ENCODE measurements at regions not wholly inside any gene's neighbourhood (a gene's known extent, or its start where the extent isn't known, plus 50 kb on each side); places are given as distances from the start of the nearest gene placed in this dataset.
"Not testable (repeated sequence)": the region's sequence is repeated elsewhere in the genome, so short reads cannot be mapped to it uniquely, and the experiment has no call there.

DNA sequence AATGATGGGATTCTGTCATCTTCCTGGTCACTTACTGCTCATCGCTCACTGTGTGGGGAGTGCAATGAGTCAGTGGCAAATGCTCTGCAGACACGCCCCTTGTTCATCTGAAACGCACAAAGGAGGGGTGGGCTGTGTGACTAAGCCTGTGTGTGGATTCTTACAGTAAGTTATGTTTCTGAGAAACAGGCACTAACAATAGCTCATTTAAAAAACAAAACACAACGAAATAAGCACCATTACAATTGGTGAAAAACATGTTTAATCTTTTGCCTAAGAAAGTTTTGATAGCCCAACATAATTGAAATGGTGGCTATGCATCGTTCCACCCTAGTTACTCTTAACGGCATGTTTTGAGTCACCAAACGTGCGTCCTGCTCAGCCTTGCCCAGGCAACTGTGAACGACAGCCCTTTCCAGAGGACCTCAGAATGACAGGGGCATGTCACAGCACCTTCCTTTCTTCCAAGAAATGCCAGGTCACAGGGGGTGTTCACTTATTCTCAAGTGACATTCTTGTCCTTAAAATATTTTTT, 118.4 kb upstream of the SGK1 start:
- DNase-seq (ENCODE audit: low read depth in 2 of 2), result peak; percentile 85 to 99

DNA sequence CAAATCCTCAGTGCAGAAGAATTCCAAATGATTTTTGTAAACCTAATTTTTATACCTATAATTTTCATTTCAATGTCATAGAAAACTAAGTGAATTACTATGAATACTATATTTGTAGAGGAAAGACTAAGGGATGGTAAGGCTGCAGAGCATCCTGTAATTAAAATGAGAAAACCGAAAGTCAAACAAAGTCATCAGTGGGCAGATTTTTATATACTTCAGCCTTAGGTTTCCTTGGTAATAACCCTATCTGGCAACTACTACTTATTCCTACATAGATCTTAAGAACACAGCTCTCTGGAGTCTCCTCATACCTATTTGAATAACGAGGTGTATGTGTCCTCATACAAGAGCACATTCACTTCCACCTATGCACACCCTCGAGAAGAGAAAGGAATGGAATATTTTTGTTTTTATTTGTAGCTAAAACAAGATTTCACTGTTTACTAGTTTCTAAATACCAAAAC, 117.9 kb upstream of the SGK1 start:
- DNase-seq (ENCODE audit: low read depth in 2 of 2), result no peak

DNA sequence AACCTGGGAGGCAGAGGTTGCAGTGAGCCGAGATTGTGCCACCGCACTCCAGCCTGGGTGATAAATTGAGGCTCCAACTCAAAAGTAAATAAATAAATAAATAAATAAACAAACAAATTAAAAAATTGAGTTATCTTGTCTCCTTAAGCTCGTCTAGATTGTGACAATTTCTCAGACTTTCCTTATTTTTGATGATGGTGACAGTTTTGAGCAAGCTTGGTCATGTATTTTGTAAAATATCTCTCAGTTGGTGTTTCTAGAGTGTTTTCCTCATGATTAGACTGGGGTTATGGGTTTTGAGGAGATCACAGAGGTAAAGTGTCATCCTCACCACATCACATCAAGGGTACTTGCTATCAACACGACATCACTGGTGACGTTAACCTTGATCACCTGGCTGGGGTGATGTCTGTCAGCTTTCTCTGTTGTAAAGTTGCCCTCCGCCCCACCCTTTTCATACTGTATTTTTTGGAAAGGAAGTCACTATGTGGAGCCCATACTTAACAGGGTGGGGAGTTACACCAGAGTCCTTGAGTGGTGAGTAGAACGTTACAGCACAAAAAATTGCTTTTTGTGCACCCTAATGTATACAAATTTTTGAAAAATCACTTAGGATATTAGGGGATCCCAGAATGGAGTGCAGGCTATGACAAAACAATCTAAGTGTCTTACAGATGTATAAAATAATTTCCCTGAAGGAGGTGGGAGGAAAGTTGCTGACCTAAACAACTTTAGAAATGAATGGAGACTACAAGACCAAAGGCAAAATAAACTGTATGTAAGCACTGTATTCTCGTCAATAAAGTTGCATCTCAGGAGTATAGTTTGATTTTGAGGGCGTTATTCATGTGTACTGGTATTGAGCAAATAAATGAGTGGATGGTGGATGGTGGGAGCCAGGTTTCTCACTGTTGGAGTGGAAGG, 116.4 kb upstream of the SGK1 start:
- no peak for DNase-seq (ENCODE audit: low read depth in 2 of 2)

DNA sequence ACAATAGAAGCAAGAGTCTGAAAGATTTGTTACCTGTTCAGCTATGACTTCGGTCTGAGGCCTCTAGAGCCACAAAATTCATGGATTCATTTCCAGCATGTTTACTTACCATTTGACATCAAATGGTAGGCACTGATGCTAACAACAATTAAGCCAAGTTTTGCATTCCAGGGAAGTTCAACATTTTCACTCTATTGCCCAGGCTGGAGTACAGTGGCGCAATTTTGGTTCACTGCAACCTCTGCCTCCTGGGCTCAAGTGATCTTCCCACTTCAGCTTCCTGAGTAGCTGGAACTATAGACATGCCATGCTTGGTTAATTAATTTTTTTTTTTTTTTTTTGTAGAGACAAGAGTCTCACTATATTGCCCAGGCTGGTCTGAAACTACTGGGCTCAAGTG, 114.1 kb upstream of the SGK1 start:
- no peak for DNase-seq (ENCODE audit: low read depth in 2 of 2)

DNA sequence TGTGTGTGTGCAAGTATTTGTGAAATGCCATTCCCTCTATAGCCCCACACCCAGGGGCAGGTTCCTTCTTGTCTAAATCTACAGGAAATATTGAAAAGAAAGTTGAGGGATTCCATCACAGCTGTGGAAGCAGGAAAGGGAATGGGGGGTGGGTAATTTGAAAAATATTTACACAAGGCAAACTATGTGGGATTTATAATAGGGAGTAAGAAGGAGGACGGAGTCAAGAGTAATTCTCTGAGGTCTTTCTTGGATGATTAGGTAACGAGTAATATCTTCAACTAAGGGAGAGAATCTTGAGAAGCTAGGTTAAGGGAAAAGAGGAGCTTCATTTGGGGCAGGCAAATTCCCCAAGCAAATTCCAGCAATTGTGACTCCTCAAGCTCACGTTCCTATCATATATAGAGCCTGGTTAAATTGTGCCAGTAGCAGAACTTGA, 113.5 kb upstream of the SGK1 start:
- no peak for DNase-seq (ENCODE audit: low read depth in 2 of 2)

DNA sequence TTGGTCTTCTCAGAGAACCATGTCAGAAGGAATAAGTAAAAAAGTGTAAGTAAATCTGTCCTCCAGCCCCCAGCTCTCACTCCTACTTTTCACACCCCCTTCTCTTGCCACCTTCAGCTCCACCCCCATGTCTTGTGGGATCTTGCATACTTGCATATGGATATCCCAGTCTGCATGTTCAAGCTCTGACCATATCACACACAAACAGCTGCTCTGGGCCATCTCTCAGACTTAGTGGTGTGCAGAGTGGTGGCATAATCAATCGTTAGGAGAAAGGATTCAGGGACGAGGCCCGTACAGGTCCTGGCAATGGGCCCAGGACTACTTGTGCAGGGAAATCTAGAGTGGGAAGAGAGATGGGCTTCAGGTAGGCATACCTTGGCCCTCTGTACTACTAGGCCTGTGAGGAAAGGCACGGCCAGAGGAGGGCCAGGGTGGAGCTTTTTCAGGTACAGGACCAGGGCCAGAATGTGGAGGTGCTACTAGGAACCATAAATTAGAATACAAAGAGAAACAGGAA, 112.0 kb upstream of the SGK1 start:
- no peak for DNase-seq (ENCODE audit: low read depth in 2 of 2)

DNA sequence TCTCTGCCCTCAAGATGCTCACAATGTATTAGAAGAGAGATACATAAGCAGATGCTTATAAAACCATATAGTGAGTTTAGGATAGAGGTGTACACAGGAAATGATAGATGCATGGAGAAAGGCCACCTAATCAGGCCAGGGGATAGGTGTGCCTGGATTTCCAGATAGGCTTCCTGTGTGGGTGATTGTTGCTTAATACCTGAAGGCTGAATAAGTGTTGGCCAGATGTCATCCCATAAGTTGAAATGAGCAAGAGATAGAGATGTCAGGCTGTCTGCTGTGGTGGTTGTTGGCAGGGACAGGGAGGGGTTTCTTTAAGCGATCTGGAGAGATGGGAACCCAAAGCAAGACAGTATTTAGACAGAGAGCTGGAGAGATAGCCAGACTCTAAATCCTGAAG, 109.8 kb upstream of the SGK1 start:
- no peak for DNase-seq (ENCODE audit: low read depth in 2 of 2)

DNA sequence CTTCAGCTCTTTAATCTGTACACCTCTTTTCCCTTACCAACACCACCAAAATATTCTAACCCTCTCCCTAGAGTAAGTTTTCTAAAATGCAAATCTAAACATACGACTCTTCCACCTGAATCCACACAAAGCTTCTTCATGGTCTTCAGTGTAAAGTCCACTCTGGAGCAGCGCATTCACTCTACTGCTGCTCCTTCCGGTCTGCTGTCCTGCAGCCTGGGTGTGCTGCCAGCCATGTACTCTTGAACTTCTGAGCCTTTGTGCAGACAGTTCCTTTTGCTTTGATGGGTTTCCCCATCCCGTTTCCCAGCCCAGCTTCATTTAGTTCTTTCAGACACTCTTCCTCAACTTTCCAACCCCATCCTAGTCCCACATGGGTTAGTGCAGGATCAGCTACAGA, 108.7 kb upstream of the SGK1 start:
- DNase-seq (ENCODE audit: low read depth in 2 of 2), result no peak

DNA sequence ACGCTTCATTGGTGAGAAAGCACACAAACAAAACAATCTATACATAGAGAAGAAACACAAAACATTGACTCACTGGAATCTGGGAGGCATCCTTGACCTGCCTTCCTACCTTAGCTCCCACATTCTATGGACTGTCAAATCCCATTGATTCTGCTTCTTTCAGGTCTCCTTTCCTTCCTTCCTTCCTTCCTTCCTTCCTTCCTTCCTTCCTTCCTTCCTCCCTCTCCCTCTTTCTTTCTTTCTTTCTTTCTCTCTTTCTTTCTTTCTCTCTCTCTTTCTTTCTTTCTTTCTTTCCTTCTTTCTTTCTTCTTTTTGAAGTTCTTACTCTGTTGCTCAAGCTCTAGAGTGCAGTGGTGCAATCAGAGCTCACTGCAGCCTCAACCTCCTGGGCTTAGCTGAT, 108.0 kb upstream of the SGK1 start:
- not testable (repeated sequence) for DNase-seq (ENCODE audit: low read depth in 2 of 2)

DNA sequence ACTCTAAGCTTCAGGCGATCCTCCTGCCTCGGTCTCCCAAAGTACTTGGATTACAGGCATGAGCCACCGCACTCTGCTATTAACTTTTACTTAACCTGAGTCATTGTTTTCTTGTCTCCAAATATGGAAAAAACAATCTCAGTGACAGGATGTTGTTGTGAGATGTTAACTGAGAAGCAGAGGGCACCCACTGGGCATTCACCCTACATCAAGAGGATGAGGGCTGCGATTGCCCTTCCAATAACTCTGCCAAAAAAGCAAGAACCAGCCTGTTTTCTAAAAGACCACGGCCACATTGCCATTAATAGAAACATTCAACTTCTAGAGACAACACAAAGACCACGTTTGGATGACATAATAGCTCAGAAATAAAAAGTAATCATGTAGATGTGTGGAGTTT, 107.6 kb upstream of the SGK1 start:
- peak in 1 of 2 donors; percentile 74 for DNase-seq (ENCODE audit: low read depth in 2 of 2)

DNA sequence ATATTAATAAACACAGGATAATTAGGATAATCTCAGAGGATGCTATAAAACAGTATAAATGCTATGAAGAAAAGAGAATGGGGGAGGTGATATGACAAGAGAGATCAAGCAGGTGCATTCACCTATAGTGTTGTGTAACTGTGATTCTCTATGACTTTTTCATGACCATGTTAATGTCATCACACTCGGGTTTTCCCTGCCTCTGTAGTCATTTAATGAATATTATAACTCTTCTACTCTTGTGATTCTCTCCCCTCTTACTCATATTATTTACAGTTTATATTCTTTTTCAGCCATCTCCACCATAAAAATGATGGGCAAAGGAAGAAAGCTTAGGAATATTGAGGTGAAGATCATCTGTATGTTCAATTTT, 106.9 kb upstream of the SGK1 start:
- no peak for DNase-seq (ENCODE audit: low read depth in 2 of 2)

DNA sequence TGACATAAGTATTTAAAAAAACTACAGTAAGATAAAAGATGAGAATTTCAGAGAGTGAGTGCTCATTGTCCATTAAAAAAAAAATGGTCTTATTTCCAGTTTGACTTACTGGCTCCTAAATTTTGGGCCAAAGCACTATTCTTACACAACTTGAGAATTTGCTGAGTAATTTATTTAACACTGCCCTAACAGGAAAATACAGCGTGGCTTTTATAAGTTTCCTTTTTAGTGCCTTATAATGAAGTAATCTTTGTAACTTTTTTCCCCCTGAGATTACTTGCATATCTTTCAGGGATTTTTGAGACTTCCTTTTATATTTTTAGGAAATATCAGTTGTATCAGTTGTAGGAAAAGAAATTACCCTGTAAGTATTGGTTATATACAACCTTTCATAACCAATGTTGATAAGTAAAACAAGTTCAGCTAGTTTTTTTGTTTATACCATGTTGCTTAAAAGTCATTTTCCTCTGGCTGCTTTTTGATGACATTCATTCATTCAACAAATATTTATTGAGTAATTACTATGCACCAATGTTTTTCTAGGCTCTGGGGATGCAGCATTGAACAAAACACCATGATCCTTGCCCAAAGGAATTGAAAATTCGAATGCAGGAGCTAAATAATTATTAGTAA, 106.4 kb upstream of the SGK1 start:
- no peak for DNase-seq (ENCODE audit: low read depth in 2 of 2)

DNA sequence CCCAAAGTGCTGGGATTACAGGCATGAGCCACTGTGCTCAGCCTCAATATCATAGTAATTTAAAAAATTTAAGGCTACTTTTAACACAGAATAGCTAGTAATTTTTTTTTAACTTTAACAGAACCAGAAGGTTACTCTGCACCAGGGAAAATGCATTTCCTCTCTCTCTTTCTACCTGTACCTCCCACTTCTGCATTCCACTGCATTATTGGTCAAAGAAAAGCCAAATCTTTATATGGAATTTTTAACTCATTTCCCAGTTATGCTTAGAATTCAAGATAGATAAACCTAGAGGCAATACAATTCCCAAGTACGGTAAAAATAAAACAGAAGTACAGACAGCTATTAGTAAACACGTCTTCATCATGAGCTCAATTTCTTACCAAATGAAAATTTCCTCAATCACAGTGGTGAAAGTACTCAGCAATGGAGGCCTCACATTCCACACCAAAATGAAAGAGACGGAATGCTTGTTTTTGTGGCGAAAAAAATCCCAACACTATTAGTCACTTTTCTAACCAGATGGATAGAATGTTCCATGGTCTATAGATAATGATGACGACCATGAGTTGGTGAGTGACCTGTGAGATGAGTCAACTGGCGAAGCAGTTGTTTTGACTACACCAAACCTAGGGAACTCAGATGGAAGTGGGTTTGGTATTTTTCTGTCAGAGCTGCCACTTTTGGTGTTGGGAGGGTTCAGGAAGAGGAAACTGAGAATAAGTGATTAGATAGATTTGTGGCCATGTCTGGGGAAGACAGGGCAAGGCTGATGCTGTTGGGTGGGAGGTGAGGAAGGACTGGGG, 104.7 kb upstream of the SGK1 start:
- peak; percentile 83 to 93 for DNase-seq (ENCODE audit: low read depth in 2 of 2)

DNA sequence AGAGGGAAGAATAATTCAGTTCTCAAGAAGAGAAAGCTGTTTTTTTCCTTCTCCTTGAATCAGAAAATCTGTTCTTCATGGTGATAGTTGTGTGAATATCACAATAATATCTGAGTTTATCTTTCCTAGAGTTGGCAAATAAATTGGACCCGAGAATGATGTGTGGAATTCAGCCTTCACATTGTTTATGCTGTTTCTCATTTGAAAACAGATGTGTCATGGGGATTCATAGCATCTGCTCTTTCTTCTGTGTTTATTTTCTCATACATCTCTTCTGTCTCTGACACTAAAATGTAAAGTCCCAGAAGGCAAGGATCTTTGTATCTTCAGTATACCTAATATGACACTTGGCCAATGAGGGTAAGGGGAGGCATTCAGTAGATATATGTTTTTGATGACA, 103.6 kb upstream of the SGK1 start:
- peak; percentile 20 to 63 for DNase-seq (ENCODE audit: low read depth in 2 of 2)

DNA sequence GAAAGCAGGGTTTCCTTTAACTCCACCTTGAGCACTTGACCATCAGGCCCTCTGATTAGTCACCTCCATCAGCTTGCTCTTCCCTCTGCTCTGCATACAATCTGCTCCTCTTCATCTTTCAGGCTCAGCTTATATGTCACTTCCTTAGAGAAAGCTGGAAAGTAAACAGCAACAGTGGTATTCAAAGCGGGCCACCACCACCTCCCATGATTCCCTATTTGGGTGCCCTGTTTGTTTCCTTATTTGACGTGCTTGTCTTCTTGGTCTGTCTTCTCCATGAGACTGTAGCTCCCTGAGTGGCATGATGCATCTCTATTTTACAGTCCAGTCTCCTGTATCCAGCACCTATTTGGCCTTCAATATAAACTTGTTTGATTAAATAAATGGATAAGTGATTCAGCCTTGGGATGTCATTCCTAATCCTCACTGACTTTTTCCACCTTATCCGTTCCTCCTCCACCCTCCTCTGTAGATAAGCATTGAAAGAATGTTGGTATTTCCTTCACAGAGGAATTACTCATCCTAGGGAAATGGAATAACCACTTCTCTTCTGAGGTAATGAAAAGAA, 102.8 kb upstream of the SGK1 start:
- peak; percentile 31 to 83 for DNase-seq (ENCODE audit: low read depth in 2 of 2)

DNA sequence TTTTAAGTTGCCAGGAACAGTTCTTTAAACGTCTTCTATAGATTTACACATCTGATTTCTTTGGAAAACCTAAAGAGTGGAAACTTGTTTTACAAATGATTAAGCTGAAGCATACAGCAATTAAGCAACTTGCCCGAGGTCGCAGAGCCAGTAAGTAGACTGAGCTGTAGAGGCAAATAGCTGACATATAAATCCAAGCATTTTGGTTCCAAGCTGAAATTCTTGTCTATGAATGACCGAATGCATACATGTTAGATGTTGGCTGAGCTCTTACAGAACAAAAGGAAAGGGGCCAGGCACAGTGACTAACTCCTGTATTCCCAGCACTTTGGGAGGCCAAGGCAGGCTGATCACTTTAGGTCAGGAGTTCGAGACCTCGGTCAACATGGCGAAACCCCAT, 101.8 kb upstream of the SGK1 start:
- DNase-seq (ENCODE audit: low read depth in 2 of 2), result no peak

DNA sequence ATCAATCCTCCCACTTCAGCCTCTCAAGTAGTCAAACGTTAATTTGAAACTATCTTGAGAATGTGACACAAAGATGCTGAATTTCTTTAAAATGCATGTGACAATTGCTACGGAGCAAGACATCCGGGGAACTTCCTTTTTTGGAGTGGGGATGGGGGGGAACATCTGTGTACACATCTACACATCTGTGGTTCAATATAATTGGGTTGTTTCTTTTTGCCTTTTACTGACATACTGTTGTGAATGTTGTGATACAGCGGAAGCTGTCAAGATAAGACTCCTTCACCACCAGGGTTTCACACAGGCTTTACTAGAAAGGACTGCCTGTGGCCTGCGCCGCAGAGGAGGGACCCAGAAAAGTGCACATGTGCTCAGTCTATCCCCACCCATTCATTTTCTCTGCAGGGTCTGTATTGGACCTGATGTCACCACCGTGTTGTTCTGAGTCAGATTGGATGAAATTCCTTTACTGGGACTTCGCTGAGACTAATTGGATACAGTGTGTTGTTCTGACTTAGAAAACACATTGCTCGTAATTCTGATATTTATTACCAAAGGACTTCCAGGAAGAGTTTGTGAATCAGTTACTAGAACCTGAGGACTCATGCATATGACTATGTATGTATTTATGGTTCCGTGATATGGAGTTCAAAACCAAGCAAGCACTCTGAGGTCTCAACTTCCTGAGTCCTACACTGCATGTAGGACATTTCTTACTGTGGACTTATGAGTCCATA, 98.7 kb upstream of the SGK1 start:
- peak in 1 of 2 donors; percentile 7 for DNase-seq (ENCODE audit: low read depth in 2 of 2)

DNA sequence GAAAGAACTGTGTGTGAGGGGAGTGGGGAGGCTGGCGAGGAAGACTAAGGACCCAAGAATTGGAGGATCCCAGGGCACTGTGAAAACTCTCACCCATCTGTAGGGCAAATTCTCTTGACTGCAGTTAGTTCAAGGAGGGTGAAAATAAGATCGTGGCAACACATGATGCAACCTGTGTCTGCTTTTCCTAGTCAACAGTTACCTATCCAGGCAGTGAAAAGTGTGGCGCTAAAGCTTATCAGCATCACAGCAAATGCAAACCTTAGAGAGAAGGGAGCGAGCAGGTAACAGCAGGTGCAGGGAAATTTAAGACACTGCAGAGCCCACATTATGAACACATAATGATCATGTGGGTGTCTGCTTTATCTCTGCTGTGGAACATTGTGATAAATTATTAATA, 97.7 kb upstream of the SGK1 start:
- DNase-seq (ENCODE audit: low read depth in 2 of 2), result no peak

DNA sequence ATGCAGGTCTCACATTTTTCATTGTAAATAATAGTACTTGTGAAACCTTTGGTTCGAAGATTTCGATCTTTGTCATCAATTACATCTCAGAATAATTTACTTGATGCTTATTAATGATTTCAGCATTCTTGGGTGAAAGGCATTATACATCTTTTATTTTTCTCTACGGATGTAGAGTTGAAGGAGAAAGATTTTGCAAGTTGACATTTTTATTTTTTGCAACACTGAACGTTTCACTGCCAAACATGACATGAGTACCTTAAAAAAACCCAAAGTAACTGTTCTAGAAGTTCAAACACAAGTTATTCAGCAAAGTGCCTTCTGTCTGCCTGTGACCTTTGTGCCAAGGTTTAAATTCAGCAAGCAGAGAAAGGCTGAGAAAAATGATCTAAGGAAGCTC, 97.3 kb upstream of the SGK1 start:
- no peak for DNase-seq (ENCODE audit: low read depth in 2 of 2)

DNA sequence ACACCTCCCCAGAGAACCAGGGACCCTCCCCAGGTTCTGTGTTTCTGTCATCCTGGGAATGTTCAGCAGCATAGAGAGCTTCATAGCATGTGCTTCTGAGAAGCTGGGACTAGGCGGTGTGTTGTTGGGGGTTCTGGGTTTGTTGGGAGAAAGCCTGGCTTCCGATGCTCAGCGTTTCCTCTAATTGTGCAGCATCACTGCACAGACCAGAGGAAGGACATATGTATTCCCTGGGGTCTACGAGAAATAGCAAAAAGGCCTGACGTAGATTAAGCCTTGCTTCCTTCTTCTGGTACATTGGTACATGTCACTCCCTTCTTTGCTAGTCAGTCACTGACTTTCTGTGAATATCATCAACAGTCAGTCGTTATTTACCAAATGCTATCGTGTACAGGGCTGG, 96.9 kb upstream of the SGK1 start:
- peak in 1 of 2 donors; percentile 9 for DNase-seq (ENCODE audit: low read depth in 2 of 2)

DNA sequence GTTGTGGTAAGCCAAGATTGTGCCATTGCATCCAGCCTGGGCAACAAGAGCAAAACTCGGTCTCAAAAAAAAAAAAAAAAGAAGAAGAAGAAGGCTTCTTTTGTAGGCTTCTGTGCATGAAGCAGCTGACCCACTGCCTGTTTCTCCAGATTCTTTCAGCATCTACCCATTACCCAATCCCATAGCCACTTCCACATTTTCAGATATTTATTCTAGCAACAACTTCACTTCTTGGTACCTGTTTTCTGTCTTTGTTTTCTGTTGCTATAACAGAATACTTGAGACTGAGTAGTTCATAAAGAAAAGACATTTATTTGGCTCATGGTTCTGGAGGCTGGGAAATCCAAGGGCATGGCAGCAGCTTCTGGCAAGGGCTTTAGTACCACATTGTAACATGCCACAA, 95.3 kb upstream of the SGK1 start:
- DNase-seq (ENCODE audit: low read depth in 2 of 2), result no peak
